ENCODE measurements at regions not wholly inside any gene's neighbourhood (a gene's known extent, or its start where the extent isn't known, plus 50 kb on each side); places are given as distances from the start of the nearest gene placed in this dataset.

GRCh38 chr6:44058617-44059358 is 68.5 kb downstream of the MRPL14 start:
- TF ChIP-seq, protein P1, sequence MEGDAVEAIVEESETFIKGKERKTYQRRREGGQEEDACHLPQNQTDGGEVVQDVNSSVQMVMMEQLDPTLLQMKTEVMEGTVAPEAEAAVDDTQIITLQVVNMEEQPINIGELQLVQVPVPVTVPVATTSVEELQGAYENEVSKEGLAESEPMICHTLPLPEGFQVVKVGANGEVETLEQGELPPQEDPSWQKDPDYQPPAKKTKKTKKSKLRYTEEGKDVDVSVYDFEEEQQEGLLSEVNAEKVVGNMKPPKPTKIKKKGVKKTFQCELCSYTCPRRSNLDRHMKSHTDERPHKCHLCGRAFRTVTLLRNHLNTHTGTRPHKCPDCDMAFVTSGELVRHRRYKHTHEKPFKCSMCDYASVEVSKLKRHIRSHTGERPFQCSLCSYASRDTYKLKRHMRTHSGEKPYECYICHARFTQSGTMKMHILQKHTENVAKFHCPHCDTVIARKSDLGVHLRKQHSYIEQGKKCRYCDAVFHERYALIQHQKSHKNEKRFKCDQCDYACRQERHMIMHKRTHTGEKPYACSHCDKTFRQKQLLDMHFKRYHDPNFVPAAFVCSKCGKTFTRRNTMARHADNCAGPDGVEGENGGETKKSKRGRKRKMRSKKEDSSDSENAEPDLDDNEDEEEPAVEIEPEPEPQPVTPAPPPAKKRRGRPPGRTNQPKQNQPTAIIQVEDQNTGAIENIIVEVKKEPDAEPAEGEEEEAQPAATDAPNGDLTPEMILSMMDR (IDR thresholded peaks at IDR 0.05): no peak
- TF ChIP-seq POLR2AphosphoS5 (IDR thresholded peaks at IDR 0.05): peak; percentile 64

All from prostate gland (tissue), 2 donors.